ENCODE measurements at regions not wholly inside any gene's neighbourhood (a gene's known extent, or its start where the extent isn't known, plus 50 kb on each side); places are given as distances from the start of the nearest gene placed in this dataset.

- H3K27me3 ChIP-seq (ENCODE audit: control insufficient read depth, insufficient read depth, low read length, poor library complexity, severe bottlenecking) = peaks cover 20% of the 10 kb centered on the region
- DNase-seq = no peak
- H3K4me3 ChIP-seq (ENCODE audit: low read length) = no peak overlapping the region
- peaks cover 35% of the 10 kb centered on the region for H3K27me3 Mint-ChIP-seq (ENCODE audit: insufficient read depth)
- no peaks in the 10 kb centered on the region for H3K9me3 ChIP-seq (ENCODE audit: control insufficient read depth, low read length)
- H3K36me3 Mint-ChIP-seq (ENCODE audit: low read depth) = no peaks in the 10 kb centered on the region
- no peak overlapping the region for H3K4me3 Mint-ChIP-seq
- TF ChIP-seq CTCF (conservative IDR thresholded peaks at IDR 0.05) = no peak
- WGBS, 2 experiments (ENCODE audit: insufficient coverage in 1 of 2, insufficient read length in 1 of 2) = 57 to 65% methylated on average over 1 of the region's 1 CpG
- no peak overlapping the region for H3K27ac Mint-ChIP-seq
- H3K36me3 ChIP-seq (ENCODE audit: control insufficient read depth, insufficient read depth, low read length) = no peaks in the 10 kb centered on the region
- H3K9me3 Mint-ChIP-seq = no peaks in the 10 kb centered on the region
- H3K4me1 ChIP-seq (ENCODE audit: control insufficient read depth, insufficient read depth, low read length) = no peaks in the 10 kb centered on the region
- H3K4me1 Mint-ChIP-seq = no peaks in the 10 kb centered on the region
- no peak overlapping the region for H3K9ac ChIP-seq (ENCODE audit: extremely low read depth, low read length, poor library complexity, severe bottlenecking)
- H3K27ac ChIP-seq (ENCODE audit: low read depth, low read length) = no peak overlapping the region
These were observed 117.4 kb upstream of the TMEM45B start for GRCh38 chr11:129698212-129698611.

GRCh38 chr11:129699711-129700304, 115.8 kb upstream of the TMEM45B start:
- Mint-ChIP-seq H3K4me3 (no peak overlapping the region), H3K27ac (no peak overlapping the region), H3K9me3 (no peaks in the 10 kb centered on the region), H3K4me1 (no peaks in the 10 kb centered on the region), H3K27me3 (ENCODE audit: insufficient read depth) (peaks cover 30% of the 10 kb centered on the region), H3K36me3 (ENCODE audit: low read depth) (no peaks in the 10 kb centered on the region)
- WGBS, 2 experiments (ENCODE audit: insufficient coverage in 1 of 2, insufficient read length in 1 of 2) = 89 to 94% methylated on average over 10 to 14 of the region's 14 CpGs
- Histone ChIP-seq H3K9ac (ENCODE audit: extremely low read depth, low read length, poor library complexity, severe bottlenecking) (no peak overlapping the region), H3K27me3 (ENCODE audit: control insufficient read depth, insufficient read depth, low read length, poor library complexity, severe bottlenecking) (peaks cover 20% of the 10 kb centered on the region), H3K4me3 (ENCODE audit: low read length) (no peak overlapping the region), H3K4me1 (ENCODE audit: control insufficient read depth, insufficient read depth, low read length) (no peaks in the 10 kb centered on the region), H3K9me3 (ENCODE audit: control insufficient read depth, low read length) (no peaks in the 10 kb centered on the region), H3K27ac (ENCODE audit: low read depth, low read length) (no peak overlapping the region), H3K36me3 (ENCODE audit: control insufficient read depth, insufficient read depth, low read length) (no peaks in the 10 kb centered on the region)
- DNase-seq = no peak
- TF ChIP-seq CTCF (conservative IDR thresholded peaks at IDR 0.05) = peak; percentile 46

- Histone ChIP-seq H3K4me3 (ENCODE audit: low read length) (no peak overlapping the region), H3K27me3 (ENCODE audit: control insufficient read depth, insufficient read depth, low read length, poor library complexity, severe bottlenecking) (peaks cover 20% of the 10 kb centered on the region), H3K9ac (ENCODE audit: extremely low read depth, low read length, poor library complexity, severe bottlenecking) (no peak overlapping the region), H3K9me3 (ENCODE audit: control insufficient read depth, low read length) (no peaks in the 10 kb centered on the region), H3K4me1 (ENCODE audit: control insufficient read depth, insufficient read depth, low read length) (no peaks in the 10 kb centered on the region), H3K36me3 (ENCODE audit: control insufficient read depth, insufficient read depth, low read length) (no peaks in the 10 kb centered on the region), H3K27ac (ENCODE audit: low read depth, low read length) (no peak overlapping the region)
- Mint-ChIP-seq H3K4me3 (no peak overlapping the region), H3K36me3 (ENCODE audit: low read depth) (no peaks in the 10 kb centered on the region), H3K27me3 (ENCODE audit: insufficient read depth) (peaks cover 24% of the 10 kb centered on the region), H3K27ac (no peak overlapping the region), H3K9me3 (no peaks in the 10 kb centered on the region), H3K4me1 (no peaks in the 10 kb centered on the region)
- no peak for DNase-seq
- TF ChIP-seq CTCF (conservative IDR thresholded peaks at IDR 0.05) = no peak
- 95% methylated on average over 3 of the region's 3 CpGs; no CpG with 5 or more reads in 1 of the 2 experiments for WGBS, 2 experiments (ENCODE audit: insufficient coverage in 1 of 2, insufficient read length in 1 of 2)
These were observed 114.9 kb upstream of the TMEM45B start for GRCh38 chr11:129700701-129701100.

All from endodermal cell (in vitro differentiated cells).